ENCODE measurements at regions not wholly inside any gene's neighbourhood (a gene's known extent, or its start where the extent isn't known, plus 50 kb on each side); places are given as distances from the start of the nearest gene placed in this dataset.

DNA sequence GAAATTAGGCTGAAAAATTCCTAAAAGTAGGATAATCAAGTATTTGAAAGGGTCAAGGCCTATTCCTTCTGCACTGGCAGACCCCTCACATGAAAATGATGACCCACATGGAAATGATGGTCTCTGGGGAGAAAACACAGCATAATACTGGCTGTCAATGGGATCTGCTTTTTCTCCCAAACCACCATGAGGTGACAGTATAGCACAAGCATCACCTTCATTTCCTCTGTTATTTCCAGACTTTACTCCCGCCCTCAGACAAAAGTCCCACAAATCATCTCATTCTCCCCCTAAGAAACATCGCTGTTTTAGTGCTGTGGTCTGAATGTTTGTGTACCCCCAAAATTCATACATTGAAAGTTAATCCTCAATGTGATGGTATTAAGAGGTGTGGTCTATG, 161.0 kb downstream of the RSL24D1 start:
- DNase-seq (ENCODE audit: low read depth, low spot score): no peak
- in situ Hi-C loops (cut with HindIII; ENCODE audit: low sequenced_read_pairs): no loop called here
- no peak overlapping the region for H3K4me3 ChIP-seq (ENCODE audit: low read depth, low read length)
- TF ChIP-seq, protein P1, sequence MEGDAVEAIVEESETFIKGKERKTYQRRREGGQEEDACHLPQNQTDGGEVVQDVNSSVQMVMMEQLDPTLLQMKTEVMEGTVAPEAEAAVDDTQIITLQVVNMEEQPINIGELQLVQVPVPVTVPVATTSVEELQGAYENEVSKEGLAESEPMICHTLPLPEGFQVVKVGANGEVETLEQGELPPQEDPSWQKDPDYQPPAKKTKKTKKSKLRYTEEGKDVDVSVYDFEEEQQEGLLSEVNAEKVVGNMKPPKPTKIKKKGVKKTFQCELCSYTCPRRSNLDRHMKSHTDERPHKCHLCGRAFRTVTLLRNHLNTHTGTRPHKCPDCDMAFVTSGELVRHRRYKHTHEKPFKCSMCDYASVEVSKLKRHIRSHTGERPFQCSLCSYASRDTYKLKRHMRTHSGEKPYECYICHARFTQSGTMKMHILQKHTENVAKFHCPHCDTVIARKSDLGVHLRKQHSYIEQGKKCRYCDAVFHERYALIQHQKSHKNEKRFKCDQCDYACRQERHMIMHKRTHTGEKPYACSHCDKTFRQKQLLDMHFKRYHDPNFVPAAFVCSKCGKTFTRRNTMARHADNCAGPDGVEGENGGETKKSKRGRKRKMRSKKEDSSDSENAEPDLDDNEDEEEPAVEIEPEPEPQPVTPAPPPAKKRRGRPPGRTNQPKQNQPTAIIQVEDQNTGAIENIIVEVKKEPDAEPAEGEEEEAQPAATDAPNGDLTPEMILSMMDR (IDR thresholded peaks at IDR 0.05; ENCODE audit: low read depth, low read length): no peak

- in situ Hi-C loops (cut with HindIII; ENCODE audit: low sequenced_read_pairs): no loop called here
- TF ChIP-seq, protein P1 (IDR thresholded peaks at IDR 0.05; ENCODE audit: low read depth, low read length): no peak
- no peak overlapping the region for H3K4me3 ChIP-seq (ENCODE audit: low read depth, low read length)
- no peak for DNase-seq (ENCODE audit: low read depth, low spot score)
Observed at GRCh38 chr15:55033574-55033973, 163.2 kb downstream of the RSL24D1 start.

- TF ChIP-seq, protein P1 (IDR thresholded peaks at IDR 0.05; ENCODE audit: low read depth, low read length): no peak
- H3K4me3 ChIP-seq (ENCODE audit: low read depth, low read length): no peak overlapping the region
- in situ Hi-C loops (cut with HindIII; ENCODE audit: low sequenced_read_pairs): no loop called here
- no peak for DNase-seq (ENCODE audit: low read depth, low spot score)
Observed at GRCh38 chr15:55031727-55032126, 165.0 kb downstream of the RSL24D1 start.

DNA sequence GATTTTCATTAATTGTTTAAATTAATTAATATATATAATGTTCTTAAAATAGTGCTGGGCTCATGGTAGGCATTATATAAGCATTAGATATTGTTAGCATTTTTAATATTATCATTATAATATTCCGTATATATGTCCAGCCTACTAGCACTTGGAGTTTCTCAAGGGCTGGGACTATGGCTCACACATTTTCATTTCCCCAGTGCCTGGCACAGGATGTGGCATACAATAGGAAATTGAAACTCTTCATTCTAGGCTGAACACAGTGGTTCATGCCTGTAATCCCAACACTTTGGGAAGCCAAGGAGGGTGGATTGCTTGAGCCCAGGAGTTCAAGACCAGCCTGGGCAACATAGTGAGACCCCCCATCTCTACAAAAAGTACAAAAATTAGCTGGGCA, 170.4 kb downstream of the RSL24D1 start:
- no peak for DNase-seq (ENCODE audit: low read depth, low spot score)
- in situ Hi-C loops (cut with HindIII; ENCODE audit: low sequenced_read_pairs): no loop called here
- no peak overlapping the region for H3K4me3 ChIP-seq (ENCODE audit: low read depth, low read length)
- TF ChIP-seq, protein P1 (IDR thresholded peaks at IDR 0.05; ENCODE audit: low read depth, low read length): no peak

DNA sequence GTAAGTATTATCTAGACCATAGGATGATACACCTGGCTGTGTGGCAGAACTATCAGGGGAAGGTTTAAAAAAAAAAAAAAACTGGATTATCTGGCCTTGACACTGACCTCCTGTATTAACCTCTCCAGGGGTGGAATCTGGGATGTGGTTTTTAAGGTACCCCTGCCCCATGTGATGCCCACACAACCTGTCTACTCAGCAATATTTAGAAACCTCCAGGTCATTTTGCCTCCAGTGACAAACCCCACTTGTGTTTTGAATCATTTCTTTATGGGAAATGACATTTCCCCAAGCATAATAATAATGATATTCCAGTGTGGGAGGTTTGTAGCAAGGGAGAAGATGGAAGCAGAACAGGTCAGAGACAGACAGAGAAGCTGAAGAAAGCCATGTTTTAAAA, 179.1 kb downstream of the RSL24D1 start:
- TF ChIP-seq, protein P1 (IDR thresholded peaks at IDR 0.05; ENCODE audit: low read depth, low read length): no peak
- no peak overlapping the region for H3K4me3 ChIP-seq (ENCODE audit: low read depth, low read length)
- in situ Hi-C loops (cut with HindIII; ENCODE audit: low sequenced_read_pairs): no loop called here
- DNase-seq (ENCODE audit: low read depth, low spot score): no peak

GRCh38 chr15:55016225-55016624, 180.5 kb downstream of the RSL24D1 start:
- TF ChIP-seq, protein P1 (IDR thresholded peaks at IDR 0.05; ENCODE audit: low read depth, low read length): no peak
- no peak overlapping the region for H3K4me3 ChIP-seq (ENCODE audit: low read depth, low read length)
- DNase-seq (ENCODE audit: low read depth, low spot score): no peak
- in situ Hi-C loops (cut with HindIII; ENCODE audit: low sequenced_read_pairs): no loop called here

GRCh38 chr15:55015093-55015445, 181.7 kb downstream of the RSL24D1 start:
- no peak overlapping the region for H3K4me3 ChIP-seq (ENCODE audit: low read depth, low read length)
- TF ChIP-seq, protein P1 (IDR thresholded peaks at IDR 0.05; ENCODE audit: low read depth, low read length): no peak
- in situ Hi-C loops (cut with HindIII; ENCODE audit: low sequenced_read_pairs): no loop called here
- no peak for DNase-seq (ENCODE audit: low read depth, low spot score)
